ENCODE measurements at regions not wholly inside any gene's neighbourhood (a gene's known extent, or its start where the extent isn't known, plus 50 kb on each side); places are given as distances from the start of the nearest gene placed in this dataset.

DNA sequence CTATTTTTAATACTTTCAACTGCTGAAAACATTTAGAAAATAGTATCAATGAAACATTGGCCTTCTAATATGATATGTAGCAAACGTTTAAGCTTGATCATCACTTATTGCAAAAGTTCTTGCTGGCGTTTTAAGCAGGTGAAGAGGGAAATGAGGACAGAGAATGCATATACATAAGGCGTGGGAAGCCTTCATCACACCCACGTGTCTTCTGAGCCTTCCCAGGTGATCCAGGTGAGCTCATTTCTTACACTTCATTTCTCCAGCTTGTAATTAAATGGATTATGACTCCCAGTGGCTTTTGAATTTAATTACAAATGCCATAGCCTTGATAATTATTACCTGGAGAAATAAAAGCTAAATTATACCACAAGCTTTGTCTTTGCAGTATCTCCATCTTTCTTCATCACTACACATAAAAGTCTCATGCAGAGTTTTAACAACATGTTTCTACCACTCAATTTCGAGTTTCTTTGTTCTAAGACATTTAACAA lies 1973.8 kb downstream of the MRPL39 start:
- TF ChIP-seq, protein P1, sequence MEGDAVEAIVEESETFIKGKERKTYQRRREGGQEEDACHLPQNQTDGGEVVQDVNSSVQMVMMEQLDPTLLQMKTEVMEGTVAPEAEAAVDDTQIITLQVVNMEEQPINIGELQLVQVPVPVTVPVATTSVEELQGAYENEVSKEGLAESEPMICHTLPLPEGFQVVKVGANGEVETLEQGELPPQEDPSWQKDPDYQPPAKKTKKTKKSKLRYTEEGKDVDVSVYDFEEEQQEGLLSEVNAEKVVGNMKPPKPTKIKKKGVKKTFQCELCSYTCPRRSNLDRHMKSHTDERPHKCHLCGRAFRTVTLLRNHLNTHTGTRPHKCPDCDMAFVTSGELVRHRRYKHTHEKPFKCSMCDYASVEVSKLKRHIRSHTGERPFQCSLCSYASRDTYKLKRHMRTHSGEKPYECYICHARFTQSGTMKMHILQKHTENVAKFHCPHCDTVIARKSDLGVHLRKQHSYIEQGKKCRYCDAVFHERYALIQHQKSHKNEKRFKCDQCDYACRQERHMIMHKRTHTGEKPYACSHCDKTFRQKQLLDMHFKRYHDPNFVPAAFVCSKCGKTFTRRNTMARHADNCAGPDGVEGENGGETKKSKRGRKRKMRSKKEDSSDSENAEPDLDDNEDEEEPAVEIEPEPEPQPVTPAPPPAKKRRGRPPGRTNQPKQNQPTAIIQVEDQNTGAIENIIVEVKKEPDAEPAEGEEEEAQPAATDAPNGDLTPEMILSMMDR (IDR thresholded peaks at IDR 0.05) = no peak
- TF ChIP-seq POLR2A (IDR thresholded peaks at IDR 0.05) = no peak

Measured in body of pancreas (tissue), 4 donors.